Urothelium cell line (cell line): ENCODE measurements at regions not wholly inside any gene's neighbourhood (a gene's known extent, or its start where the extent isn't known, plus 50 kb on each side); places are given as distances from the start of the nearest gene placed in this dataset.
"Not testable (repeated sequence)": the region's sequence is repeated elsewhere in the genome, so short reads cannot be mapped to it uniquely, and the experiment has no call there.

Experiments used
- DNase-seq: peaks from one replicate; pipeline ENCODE4 v3.0.0; 2011; ENCODE audit warnings: low spot score, mixed read lengths
- FAIRE-seq: peaks from 2 replicates; lab custom pipeline; 2011; peaks lifted over from hg19 to GRCh38; lab: Jason Lieb, UNC

DNA sequence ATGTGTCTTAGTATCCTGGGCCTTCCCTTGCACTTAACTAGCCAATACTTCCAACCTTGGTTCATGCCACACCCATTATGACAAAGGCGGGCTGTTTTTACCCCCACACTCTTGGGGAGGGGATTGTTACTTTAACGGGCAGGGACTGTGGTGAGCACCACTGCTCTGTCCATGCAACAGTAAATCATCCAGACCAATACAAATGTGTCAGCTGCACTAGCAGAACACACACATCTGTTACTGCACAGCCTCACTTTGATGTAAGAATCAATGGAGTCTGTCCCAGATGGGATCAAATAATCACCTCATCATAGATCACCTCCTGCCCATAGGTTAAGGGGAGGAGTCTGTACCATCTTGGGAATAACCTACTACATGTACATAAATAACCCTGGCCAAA lies 58.1 kb downstream of the NPAP1 start:
- DNase-seq (no peak), FAIRE-seq (no peak)

DNA sequence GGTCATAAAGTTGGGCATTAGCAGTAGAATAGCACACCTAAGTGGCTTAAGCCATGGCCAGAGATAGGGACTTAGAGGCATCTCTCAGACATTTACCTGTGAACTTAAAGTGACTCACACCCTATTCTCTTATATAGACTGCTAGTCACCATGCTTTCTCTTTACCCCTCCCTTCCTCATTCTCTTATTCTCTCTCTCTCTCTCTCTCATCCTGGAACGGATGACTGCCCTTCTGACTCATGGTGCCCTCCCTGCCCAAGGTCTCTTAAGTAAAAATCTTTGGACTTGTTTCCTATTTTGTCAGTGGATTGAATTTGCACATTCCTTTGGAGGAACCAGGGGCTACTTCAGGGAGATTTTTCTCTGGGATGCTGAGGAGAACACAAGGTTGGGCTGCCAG lies 58.8 kb downstream of the NPAP1 start:
- DNase-seq (no peak), FAIRE-seq (no peak)

DNA sequence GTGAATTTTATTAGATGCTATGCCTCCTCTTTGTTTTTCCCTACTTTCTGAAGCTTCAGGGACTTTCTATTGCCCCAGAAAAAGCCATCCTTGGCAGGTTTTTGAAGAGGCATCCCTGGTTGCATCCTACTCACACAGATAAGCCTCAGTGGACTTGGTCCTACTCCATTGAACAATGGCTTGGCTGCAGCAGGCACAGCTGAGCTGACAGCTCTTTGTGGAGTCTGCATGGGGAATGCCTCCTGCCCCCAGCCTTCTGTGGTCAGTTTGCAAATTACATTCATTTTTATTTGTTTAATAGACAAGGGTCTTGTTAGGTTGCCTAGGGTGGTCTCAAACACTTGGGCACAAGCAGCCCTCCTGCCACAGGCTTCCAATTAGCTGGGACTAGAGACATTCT lies 69.7 kb downstream of the NPAP1 start:
- FAIRE-seq = no peak

DNA sequence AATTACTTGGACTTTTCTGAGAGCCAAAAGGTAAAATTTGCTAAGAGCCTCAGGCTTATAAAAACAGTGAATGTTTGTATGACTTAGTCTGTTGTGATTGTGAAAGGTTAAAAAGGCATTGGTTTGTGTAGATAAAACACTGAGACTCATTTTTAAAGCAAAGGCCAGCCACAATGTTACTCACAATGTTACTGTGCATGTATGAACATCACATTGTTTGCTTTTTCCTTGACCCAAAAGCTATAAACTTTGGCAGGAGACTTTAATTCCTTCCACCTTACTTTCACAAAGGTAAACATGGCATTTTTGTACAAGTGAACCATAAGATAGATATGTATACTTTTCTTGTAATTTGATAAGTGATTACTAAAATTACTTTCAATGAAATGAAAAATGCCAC lies 70.5 kb downstream of the NPAP1 start:
- FAIRE-seq (no peak), DNase-seq (no peak)

More for the DNA sequence above, 69.7 kb downstream of the NPAP1 start:
- DNase-seq = no peak

DNA sequence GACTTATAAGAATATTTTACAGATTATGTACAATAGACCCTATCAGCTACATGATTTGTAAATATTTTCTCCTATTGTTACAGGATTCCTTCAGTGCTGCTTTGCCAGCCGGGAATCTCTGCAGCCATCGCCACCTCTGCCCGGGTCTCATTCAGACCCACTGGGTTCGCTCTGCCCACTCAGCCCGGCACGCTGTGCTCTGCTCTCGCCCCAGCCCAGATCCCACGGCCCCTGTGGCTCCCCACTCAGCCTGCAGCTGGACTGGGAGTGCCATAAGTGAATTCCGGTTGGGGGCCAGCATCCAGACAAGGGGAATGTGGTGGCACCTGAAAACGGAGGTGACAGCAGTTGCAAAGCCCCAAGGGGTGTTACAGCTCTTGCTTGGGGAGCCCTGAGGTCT lies 71.8 kb downstream of the NPAP1 start:
- DNase-seq (no peak), FAIRE-seq (no peak)

DNA sequence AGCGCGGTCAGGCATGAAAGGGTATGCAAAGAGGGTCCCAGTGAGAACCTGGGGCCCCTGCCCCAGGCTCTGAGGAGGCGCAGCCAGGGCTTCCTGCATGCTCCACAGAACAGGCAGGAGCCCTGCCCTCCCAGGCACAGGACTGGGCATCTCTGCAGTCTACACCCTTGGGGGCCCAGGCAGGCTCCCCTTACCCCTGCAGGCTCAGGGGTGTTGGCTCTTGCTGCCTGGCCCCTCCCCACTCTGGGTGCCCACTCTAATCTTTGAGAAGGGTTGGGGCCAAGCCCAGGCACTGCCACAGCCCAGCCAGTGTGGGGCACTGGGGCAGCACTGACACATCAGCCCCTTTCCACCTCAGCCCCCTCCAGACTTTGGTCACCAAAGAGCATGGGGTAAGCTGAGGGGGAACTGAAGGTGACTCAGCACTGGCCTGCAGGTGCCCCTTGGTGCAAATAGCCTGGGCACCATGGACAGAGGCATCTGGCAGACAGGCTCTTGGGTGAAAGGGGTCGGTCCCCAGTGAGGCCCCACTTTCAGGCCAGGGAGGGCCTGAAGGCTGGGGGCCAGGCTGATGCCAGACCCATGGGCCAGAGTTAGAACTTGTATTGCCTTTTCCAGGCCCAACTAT lies 73.4 kb downstream of the NPAP1 start:
- FAIRE-seq = no peak

DNA sequence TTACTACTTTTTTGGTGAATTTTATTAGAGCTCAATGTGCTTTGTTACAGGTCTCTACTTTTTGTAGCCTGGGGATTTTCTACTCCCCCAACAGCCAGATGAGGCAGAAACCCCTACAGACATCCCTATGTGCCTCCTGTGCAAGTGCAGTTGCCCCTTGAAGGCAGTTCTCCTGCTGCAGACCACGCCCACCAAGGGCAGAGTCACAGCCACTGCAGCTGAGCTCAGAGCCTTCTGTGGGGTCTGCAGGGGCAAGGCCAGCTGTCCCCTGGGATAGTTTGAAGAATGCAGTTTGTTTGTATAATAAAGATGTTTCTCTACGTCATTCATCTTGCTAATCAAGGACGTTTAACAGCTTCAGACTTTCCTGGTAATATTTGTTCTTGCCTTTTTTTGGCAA lies 76.8 kb downstream of the NPAP1 start:
- no peak for DNase-seq
- FAIRE-seq = no peak

More for the DNA sequence above, 73.4 kb downstream of the NPAP1 start:
- no peak for DNase-seq

DNA sequence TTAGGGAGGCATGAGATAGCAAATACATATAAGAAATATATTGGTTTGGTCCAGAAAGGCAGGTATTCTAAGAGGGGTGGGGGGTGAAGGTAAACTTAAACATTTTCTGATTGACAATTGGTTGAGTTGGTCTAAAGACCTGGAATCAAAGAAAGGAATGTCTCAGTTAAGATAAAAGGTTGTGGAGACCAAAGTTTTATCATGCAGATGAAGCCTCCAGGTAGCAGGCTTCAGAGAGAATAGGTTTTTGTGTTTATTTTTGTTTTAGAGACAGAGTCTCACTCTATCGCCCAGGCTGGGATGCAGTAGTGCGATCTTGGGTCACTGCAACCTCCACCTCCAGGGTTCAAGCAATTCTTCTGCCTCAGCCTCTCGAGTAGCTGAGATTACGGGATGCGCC lies 80.5 kb downstream of the NPAP1 start:
- no peak for DNase-seq

DNA sequence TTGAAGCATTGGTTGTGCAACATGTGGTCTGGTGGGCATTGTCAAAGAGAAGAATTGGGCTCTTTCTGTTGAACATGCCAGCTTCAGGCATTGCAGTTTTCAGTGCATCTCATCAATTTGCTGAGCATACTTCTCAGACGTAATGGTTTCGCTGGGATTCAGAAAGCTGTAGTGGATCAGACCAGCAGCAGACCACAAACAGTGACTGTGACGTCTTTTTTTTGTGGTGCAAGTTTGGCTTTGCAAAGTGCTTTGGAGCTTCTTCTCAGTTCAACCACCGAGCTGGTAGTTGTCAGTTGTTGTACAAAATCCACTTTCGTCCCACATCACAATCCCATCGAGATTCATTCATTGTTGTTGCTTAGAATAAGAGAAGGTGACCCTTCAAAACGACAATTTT lies 84.5 kb downstream of the NPAP1 start:
- DNase-seq = no peak
- no peak for FAIRE-seq

More for the DNA sequence above, 80.5 kb downstream of the NPAP1 start:
- no peak for FAIRE-seq

DNA sequence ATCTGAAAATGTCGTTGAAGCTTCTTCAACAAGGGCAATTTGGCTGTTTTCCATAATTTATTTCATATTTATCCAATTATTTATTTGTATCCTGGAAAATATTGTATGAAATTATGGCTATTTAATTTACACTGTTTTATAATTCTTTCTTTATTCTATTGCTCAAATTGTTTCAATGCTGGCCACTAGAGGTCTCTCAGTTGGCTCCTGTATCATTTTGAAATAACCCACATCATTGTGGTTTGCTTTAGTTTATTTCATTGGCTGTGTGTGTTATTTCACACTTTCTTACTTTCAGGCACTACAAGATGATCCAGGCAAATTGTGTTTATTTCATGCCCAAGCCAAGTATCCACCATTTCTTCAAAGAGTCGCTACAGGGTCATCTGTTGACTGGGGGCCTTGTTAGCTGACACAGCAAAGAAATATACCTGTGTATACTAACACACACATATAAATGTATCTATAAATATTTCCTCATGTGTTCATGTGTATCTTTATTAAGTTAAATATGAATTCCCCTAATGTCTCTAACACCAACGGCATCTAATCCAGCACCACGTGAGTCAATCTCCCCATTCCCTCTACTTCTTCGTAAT lies 86.2 kb downstream of the NPAP1 start:
- DNase-seq (no peak), FAIRE-seq (no peak)

DNA sequence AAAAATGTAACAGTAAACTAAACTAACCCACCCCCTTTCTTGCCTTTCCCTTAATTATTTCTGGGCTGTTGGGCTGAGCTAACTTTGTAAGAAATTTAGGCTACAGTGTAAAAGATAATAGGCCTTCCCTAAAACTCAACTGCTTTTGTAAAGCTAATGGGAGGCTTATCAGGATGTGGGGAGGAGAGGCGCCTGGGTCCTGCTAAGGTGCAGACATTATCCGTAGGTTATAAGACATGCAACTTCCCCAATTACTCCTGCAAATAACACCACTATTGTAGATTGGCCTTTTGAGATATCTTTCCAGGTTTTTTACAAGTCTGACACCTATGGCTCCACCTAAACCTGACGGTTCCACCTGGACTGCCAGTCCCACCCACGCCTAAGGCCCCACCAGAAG lies 88.3 kb downstream of the NPAP1 start:
- no peak for FAIRE-seq
- no peak for DNase-seq

DNA sequence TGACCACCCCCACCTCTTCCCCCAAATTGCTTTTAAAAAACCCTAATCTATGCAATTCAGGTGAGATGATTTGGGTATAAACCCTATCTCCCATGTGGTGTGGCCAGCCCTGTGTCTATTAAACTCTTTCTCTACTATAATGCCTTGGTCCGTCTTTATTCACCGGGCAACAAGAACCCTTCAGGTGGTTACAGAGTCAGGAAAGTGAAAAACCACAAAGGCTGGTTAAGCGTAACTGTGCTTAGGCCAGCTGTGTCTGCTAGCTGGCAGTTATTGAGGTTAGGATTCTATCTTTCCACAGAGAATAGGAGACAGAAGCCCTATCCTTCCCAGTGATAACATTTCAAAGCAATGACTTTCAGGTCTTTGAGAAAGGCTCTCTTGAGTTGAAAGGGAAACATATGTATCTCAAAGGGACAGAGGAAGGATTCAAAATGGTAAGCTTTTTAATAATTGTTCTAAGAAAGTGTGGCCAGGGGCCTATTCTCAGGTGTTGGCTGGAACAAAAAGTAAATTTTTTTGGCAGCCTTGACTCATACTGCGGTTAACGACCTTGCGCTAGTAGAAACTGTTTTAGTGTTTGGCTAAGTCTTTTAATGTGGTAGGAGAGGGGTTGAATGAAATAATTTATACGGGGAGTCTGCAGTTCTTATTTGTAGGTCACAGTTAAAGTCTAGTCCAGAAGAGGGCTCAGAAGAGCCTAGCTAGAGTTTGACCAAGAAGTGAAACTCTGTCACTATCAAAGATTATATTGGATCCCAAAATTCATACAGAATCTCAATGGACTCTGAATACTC lies 89.0 kb downstream of the NPAP1 start:
- FAIRE-seq = no peak

DNA sequence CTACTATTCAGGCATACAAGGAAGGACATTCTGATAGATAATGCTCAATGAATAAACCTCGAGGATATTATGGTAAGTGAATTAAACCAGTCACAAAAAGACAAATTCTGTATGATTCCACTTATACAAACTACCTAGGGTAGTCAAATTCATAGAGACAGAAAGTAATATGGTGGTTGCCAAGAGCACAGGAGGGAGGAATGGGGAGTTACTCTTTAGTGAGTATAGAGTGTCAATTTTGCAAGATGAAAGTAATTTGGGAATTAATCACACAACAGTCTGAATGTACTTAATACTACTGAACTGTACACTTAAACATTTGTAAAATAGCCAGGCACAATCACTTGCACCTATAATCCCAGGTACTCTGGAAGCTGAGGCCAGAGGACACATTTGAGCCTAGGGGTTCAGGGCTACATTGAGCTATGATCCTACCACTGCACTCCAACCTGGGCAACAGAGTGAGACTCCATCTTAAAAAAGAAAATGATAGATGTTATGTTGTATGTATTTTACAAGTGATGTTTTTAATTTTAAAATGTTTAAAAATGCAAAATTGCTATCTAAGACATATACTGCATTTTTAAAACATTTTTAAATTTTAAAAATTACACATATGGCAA lies 91.0 kb downstream of the NPAP1 start:
- DNase-seq (no peak), FAIRE-seq (no peak)

More for the DNA sequence above, 89.0 kb downstream of the NPAP1 start:
- DNase-seq = no peak

DNA sequence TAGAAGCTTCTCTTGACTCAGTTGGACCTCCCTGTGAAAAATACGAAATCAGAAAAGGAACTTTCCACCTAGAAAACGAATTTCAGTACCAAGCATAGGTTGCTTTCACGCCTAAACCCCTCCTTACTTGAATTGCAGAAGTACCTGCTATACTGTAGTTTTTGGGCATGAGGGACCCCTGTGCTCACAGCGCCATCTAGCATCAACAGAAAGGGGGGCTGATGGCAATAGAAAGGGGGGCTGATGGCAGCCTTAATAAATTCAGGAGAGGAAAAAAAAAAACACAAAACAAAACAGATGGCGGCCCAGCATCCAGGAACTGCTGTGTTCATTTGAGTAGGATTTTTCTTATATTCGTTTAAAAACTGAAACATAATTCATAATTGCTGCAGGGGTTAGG lies 96.7 kb downstream of the NPAP1 start:
- no peak for DNase-seq
- FAIRE-seq = no peak

DNA sequence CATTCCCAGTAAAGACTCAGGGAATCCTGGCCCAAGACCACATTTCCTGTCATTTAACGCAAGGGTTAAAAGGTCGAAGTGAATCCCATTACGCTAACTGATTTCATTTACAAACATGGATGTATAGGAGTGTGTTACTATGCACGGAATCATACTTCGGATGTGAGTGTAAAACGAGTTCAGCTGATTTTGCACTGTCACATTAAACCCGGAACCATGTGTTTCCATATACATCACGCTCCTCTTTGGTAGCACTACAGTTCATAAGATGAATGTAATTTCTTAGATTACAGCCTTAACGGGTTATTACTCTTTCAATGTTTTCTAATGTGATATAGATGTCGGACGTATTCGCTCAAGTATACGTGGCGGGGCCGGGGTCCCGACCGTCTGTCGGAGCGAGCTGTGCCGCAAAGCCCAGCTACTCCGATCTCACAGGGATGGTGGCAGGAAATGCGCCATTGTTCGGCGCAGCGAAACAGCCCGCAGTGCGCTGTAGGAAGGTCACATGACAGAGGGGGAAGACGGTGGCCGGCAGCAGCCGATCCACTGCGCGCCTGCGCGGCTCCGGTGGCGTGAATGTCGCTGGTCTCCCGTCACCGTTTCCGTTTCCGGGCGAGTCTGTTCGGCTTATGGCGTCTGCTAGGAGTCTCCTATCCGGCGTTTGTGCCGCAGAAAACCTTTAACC lies 97.3 kb downstream of the NPAP1 start:
- peak; percentile 88 for DNase-seq
- FAIRE-seq = peak; percentile 35

DNA sequence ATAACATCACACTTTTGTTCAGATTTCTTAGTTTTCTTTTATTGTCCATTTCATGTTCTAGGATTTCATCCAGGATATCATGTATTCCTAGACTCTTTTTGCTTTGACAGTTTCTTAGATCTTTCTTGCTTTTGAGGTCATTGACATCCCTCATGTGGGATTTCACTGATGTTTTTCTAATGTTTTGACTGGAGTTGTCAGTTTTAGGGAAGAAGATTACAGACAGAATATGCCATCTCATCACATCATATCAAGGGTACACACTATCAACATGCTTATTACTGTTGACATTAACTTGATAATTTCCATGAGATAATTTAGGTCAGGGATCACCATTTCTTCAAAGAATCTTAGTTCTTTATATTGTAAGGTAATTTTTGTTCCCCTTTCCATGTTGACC lies 101.7 kb downstream of the NPAP1 start:
- no peak for FAIRE-seq

DNA sequence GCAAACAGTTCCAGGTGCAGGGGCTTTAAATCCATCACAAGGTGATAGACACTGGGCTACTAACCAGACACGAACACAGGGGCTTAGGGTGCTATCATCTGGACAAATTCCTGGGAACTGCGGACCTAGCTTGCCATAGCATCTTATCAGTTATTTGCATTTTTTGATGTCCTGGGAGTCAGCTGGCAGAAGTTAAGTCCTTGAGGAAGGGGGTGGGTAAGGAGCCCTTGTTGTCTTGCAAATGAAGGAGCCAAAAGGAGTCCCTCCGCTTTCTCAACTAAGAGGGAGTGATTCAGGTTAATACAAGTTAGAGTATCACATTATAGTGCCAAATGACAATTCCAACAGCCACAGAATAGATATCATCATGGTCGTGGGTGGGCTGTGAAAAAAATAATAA lies 108.9 kb downstream of the NPAP1 start:
- FAIRE-seq = no peak
- DNase-seq = no peak

More for the DNA sequence above, 101.7 kb downstream of the NPAP1 start:
- no peak for DNase-seq

DNA sequence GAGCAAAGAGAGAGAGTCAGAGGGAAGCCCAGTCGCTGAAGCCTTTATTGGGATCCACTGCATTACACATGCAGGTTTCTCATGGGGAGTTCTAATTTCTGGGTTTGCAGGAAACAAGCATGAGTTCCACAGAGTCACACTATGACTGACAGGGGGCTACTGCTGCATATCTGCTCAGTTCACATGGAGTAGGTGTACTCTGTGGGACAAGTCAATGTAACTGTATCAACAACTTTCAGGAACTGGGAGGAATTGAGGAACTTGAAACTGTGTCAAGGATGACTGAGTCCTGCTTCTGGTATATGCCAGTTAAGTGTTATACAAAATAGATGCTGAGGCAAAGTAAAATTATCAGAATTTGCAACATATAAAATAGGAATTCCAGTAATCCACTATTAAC lies 110.8 kb downstream of the NPAP1 start:
- no peak for FAIRE-seq

DNA sequence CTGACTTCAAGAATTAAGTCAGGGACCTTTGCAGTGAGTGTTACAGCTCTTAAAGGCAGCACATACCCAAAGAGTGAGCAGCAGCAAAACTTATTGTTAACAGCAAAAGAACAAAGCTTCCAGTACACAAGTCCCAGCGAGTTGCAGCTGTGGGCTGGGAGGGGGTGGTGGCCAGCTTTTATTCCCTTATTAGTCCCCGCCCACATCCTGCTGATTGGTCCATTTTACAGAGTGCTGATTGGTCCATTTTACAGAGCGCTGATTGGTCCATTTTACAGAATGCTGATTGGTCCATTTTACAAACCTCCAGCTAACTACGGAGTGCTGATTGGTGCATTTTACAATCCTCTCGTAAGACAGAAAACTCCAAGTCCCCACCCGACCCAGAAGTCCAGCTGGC lies 127.0 kb downstream of the NPAP1 start:
- DNase-seq, FAIRE-seq: not testable (repeated sequence)

More for the DNA sequence above, 110.8 kb downstream of the NPAP1 start:
- no peak for DNase-seq

DNA sequence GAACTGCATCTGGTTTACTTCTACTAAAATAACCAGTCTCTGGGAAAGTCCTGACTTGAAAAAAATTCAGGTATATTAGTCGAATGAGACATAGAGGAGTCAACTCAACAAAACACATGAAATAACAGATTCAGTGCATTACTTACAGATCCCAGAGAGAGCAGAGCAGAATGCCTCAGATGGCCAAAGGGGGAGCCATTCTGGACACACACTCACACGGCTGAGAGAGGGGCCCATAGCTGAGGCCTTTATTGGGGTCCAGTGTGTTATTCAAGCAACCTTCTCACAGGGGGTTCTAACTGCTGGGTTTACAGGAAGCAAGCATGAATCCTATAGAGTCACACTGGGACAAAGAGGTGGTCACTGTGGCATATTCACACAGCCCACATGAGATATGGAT lies 135.1 kb upstream of the SNRPN start:
- no peak for FAIRE-seq

DNA sequence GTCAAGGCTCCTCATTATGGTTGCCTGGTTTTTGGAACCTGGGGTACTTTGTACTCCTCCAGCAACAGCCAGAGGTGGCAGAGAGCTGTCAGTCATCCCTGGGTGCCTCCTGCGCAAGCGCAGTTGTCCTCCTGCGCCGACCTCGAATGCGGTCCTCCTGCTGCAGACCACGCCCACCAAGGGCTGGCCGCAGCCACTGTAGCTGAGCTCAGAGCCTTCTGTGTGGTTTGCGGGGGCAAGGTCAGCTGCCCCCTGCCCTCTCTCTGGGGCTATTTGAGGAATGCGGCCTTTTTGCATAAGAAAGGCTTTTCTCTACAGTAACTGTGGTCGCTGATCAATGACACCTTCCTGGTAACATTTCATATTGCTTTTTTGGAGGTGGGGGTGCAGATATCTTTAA lies 131.3 kb upstream of the SNRPN start:
- FAIRE-seq = no peak
- peak; percentile 48 for DNase-seq

More for the DNA sequence above, 135.1 kb upstream of the SNRPN start:
- no peak for DNase-seq
